Activated CD4-positive, alpha-beta memory T cell treated with anti-CD3 and anti-CD28 coated beads for 36 hours (primary cell): ENCODE measurements at regions not wholly inside any gene's neighbourhood (a gene's known extent, or its start where the extent isn't known, plus 50 kb on each side); places are given as distances from the start of the nearest gene placed in this dataset.

Experiments
- CTCF ChIA-PET: fragments of 350-600 bp; sonication (Branson Sonifier 250); formaldehyde crosslinking; loops from one replicate; lab custom pipeline; 2021; ENCODE audit warnings: antibody characterized with exemption, inconsistent platforms; lab: Charles Lee
- POLR2A ChIA-PET: fragments of 350-600 bp; sonication (Branson Sonifier 250); formaldehyde crosslinking; loops from one replicate; lab custom pipeline; 2021; ENCODE audit warnings: antibody characterized with exemption; lab: Charles Lee
- DNase-seq: peaks from one replicate; pipeline ENCODE4 v3.0.0-alpha.2; 2020
- H3K27ac Mint-ChIP-seq: one replicate; pipeline ENCODE4 v1.8.0; 2021; ENCODE audit warnings: mixed read lengths
- H3K27me3 Mint-ChIP-seq: one replicate; pipeline ENCODE4 v1.8.0; 2021; ENCODE audit warnings: mixed read lengths
- H3K36me3 Mint-ChIP-seq: one replicate; pipeline ENCODE4 v1.8.0; 2021; ENCODE audit warnings: mixed read lengths
- H3K4me1 Mint-ChIP-seq: one replicate; pipeline ENCODE4 v1.8.0; 2021; ENCODE audit warnings: low read depth, mixed read lengths
- H3K4me3 Mint-ChIP-seq: one replicate; pipeline ENCODE4 v1.8.0; 2021; ENCODE audit warnings: mild to moderate bottlenecking, mixed read lengths
- H3K9me3 Mint-ChIP-seq: one replicate; pipeline ENCODE4 v1.8.0; 2021; ENCODE audit warnings: mixed read lengths
- intact Hi-C: fragments of 100-400 bp; cut with micrococcal nuclease; formaldehyde crosslinking; loops from one replicate; pipeline ENCODE4 v1.15.1; 2023

DNA sequence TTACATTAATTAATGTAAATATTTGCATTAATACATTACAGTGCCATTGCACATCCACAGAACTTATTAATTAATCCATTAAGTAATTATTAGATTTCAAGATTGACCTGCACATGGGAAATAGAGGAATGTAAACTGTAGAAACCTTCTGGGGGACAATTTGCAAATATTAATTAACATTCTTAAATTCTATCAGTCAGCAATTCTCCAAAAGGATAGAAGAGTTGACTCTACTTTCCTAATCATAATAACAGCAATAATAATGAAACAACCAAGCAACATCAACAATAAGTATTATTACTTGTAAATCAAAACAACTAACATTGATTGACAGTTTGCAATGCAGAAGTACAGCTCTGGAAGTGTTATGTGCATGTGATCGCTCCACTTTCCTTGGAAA is 281.6 kb upstream of the CRIM1 start:
- DNase-seq, result no peak
- H3K4me1 Mint-ChIP-seq, result no peaks in the 10 kb centered on the region
- ChIA-PET POLR2A (no interaction called here), CTCF (no interaction called here)
- intact Hi-C loops, result no loop called here
- peaks cover under 1% of the 10 kb centered on the region for H3K9me3 Mint-ChIP-seq
- peaks cover 2% of the 10 kb centered on the region for H3K27me3 Mint-ChIP-seq
- H3K27ac Mint-ChIP-seq, result no peak overlapping the region
- no peak overlapping the region for H3K4me3 Mint-ChIP-seq
- no peaks in the 10 kb centered on the region for H3K36me3 Mint-ChIP-seq

DNA sequence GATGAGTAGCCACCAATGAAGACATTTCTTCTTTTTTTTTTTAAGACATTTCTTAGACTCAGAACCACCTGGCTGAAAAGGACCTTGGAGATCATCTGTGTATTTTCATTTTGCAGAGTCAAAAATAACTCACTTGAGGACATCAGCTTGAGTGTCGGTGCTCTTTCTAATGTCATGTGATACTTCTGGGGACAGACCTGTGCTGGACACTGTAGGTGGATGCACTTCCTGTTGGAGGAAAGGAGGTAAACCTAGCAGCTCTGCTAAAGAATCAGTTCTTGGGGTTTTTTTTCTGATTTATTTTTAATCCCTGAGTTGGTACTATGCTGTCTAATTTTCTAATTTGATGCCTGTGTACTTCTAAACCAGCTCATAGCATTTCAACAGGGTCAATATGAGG is 283.9 kb upstream of the CRIM1 start:
- no peak for DNase-seq
- peaks cover 2% of the 10 kb centered on the region for H3K27me3 Mint-ChIP-seq
- POLR2A ChIA-PET, result no interaction called here
- intact Hi-C loops, result no loop called here
- H3K27ac Mint-ChIP-seq, result no peak overlapping the region
- H3K4me3 Mint-ChIP-seq, result no peak overlapping the region
- CTCF ChIA-PET, result no interaction called here
- H3K36me3 Mint-ChIP-seq, result no peaks in the 10 kb centered on the region
- peaks cover 6% of the 10 kb centered on the region for H3K9me3 Mint-ChIP-seq
- H3K4me1 Mint-ChIP-seq, result no peaks in the 10 kb centered on the region

DNA sequence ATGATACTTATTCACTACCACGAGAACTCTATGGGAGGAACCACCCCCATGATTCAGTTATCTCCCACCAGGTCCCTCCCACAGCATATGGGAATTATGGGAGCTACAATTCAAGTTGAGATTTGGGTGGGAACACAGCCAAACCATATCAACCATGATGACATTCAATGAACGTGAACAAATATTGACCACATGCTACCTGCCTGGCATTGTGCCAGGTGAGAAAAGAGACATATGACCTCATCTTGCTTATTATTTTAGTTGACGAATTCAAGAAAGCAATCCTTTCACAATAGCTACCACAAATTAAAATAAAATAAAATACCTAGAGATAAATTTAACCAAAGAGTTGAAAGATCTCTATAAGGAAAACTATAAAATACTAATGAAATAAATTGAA is 286.5 kb upstream of the CRIM1 start:
- intact Hi-C loops, result no loop called here
- DNase-seq, result no peak
- H3K27me3 Mint-ChIP-seq, result no peaks in the 10 kb centered on the region
- H3K27ac Mint-ChIP-seq, result no peak overlapping the region
- H3K4me3 Mint-ChIP-seq, result no peak overlapping the region
- POLR2A ChIA-PET, result no interaction called here
- no peaks in the 10 kb centered on the region for H3K4me1 Mint-ChIP-seq
- H3K36me3 Mint-ChIP-seq, result no peaks in the 10 kb centered on the region
- peaks cover 8% of the 10 kb centered on the region for H3K9me3 Mint-ChIP-seq
- CTCF ChIA-PET, result no interaction called here

- DNase-seq, result no peak
- Mint-ChIP-seq H3K36me3 (no peaks in the 10 kb centered on the region), H3K27me3 (peaks cover 2% of the 10 kb centered on the region), H3K4me3 (no peak overlapping the region), H3K4me1 (no peaks in the 10 kb centered on the region), H3K9me3 (peaks cover 8% of the 10 kb centered on the region), H3K27ac (no peak overlapping the region)
- intact Hi-C loops, result no loop called here
- CTCF ChIA-PET, result no interaction called here
- POLR2A ChIA-PET, result no interaction called here
Observed at GRCh38 chr2:36068086-36068485, 287.5 kb upstream of the CRIM1 start.

DNA sequence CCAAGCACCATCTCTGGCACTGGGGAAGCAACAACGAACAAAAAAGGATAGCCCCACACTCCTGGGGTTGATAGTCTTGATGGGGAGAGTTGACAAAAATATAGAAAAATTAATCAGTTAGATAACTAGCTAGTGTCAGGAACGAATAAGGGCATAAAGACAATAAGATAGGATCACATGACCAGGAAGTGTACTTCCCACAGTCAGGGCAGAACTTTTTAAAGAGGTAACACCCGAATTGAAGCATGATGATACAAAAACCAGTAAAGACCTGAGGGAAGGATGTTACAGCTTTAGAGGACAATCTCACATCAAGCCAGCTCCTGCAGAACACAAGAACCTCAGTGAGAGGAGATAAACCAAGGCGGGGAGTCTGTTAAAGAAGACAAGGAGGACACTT is 295.4 kb upstream of the CRIM1 start:
- H3K27ac Mint-ChIP-seq, result no peak overlapping the region
- intact Hi-C loops, result no loop called here
- DNase-seq, result no peak
- ChIA-PET POLR2A (no interaction called here), CTCF (no interaction called here)
- peaks cover 4% of the 10 kb centered on the region for H3K9me3 Mint-ChIP-seq
- no peaks in the 10 kb centered on the region for H3K36me3 Mint-ChIP-seq
- no peak overlapping the region for H3K4me3 Mint-ChIP-seq
- H3K4me1 Mint-ChIP-seq, result peaks cover 3% of the 10 kb centered on the region
- peaks cover 23% of the 10 kb centered on the region for H3K27me3 Mint-ChIP-seq

GRCh38 chr2:36059691-36060090 is 295.9 kb upstream of the CRIM1 start:
- H3K4me3 Mint-ChIP-seq, result no peak overlapping the region
- CTCF ChIA-PET, result no interaction called here

GRCh38 chr2:36058953-36059352 is 296.6 kb upstream of the CRIM1 start:
- Mint-ChIP-seq H3K9me3 (peaks cover 4% of the 10 kb centered on the region), H3K27ac (no peak overlapping the region), H3K4me1 (peaks cover 3% of the 10 kb centered on the region), H3K36me3 (no peaks in the 10 kb centered on the region), H3K4me3 (no peak overlapping the region), H3K27me3 (peaks cover 23% of the 10 kb centered on the region)
- CTCF ChIA-PET, result no interaction called here
- no peak for DNase-seq
- intact Hi-C loops, result no loop called here
- POLR2A ChIA-PET, result no interaction called here

More at GRCh38 chr2:36059691-36060090, 295.9 kb upstream of the CRIM1 start:
- H3K4me1 Mint-ChIP-seq, result peaks cover 3% of the 10 kb centered on the region
- peaks cover 23% of the 10 kb centered on the region for H3K27me3 Mint-ChIP-seq
- no peak overlapping the region for H3K27ac Mint-ChIP-seq
- H3K36me3 Mint-ChIP-seq, result no peaks in the 10 kb centered on the region
- peaks cover 4% of the 10 kb centered on the region for H3K9me3 Mint-ChIP-seq
- intact Hi-C loops, result no loop called here
- DNase-seq, result no peak
- POLR2A ChIA-PET, result no interaction called here

DNA sequence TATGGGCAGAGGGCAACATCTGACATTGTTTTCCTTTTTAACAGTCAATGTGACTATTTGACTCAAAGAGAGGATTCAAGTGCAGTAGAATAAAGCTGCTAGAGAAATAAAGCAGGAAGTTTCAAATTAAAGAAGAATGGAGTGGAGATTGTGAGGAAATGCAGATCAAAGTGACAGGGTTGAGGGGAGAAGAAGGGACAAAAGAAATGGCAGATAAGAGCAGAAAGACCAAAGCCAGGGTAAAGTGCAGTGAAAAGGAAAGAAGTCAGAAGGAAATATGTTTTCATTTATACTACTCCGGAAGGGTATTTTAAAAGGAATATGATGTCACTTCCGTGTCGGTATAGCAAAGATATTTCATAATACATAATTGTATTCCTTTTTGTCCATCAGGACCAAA is 297.5 kb upstream of the CRIM1 start:
- POLR2A ChIA-PET, result no interaction called here
- DNase-seq, result no peak
- CTCF ChIA-PET, result no interaction called here
- Mint-ChIP-seq H3K4me3 (no peak overlapping the region), H3K36me3 (no peaks in the 10 kb centered on the region), H3K9me3 (peaks cover 4% of the 10 kb centered on the region), H3K27me3 (peaks cover 23% of the 10 kb centered on the region), H3K27ac (no peak overlapping the region), H3K4me1 (peaks cover 3% of the 10 kb centered on the region)
- intact Hi-C loops, result no loop called here

DNA sequence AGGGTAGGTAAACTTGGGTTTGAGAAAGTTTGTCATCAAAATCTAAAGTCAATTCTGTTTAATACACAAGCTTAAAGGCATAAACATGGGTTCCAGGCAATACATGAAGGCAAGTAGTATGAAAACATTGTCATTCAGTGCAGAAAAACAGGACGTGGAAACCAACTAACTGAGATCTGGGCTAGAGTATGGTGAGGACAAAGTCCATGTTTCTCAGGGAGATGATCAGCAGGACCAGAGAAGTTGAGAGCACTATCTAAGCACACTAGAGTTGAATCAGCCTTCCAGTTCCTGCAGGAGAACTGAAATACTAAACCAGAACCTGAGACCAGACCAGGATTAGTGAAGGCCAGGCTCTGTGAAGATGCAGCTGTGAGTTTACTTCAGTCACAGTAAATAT is 302.8 kb upstream of the CRIM1 start:
- Mint-ChIP-seq H3K9me3 (peaks cover 8% of the 10 kb centered on the region), H3K27ac (no peak overlapping the region), H3K4me3 (no peak overlapping the region), H3K4me1 (no peaks in the 10 kb centered on the region), H3K27me3 (peaks cover 6% of the 10 kb centered on the region), H3K36me3 (no peaks in the 10 kb centered on the region)
- ChIA-PET CTCF (interaction anchor here (0.6 kb wide), 1 partner anchor 298 kb away, joined by 3 read pairs; no protein-coding TSS in a partner anchor), POLR2A (no interaction called here)
- DNase-seq, result no peak
- intact Hi-C loops, result no loop called here

DNA sequence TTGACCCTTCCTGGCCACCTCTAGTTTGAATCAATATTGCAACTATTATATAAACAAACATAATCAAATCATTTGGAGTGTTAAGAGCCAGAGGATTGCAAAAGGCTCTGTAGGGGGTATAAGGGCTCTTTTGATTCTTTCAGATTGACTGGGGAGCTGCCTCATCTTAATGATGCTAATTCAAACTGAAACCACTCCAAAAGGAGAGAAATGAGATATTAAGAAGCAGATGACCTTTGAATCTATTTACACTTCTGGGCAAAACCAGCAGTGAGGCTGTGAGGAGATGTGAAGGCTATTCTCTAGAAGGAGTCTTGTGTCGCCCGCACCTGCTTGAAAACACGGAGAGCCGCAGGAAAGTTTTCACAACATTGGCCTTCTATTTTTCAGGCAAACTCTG is 311.2 kb upstream of the CRIM1 start:
- Mint-ChIP-seq H3K4me3 (no peak overlapping the region), H3K27ac (no peak overlapping the region), H3K27me3 (peaks cover 5% of the 10 kb centered on the region), H3K4me1 (no peaks in the 10 kb centered on the region), H3K9me3 (peaks cover 4% of the 10 kb centered on the region), H3K36me3 (no peaks in the 10 kb centered on the region)
- intact Hi-C loops, result no loop called here
- no peak for DNase-seq
- ChIA-PET CTCF (no interaction called here), POLR2A (no interaction called here)

DNA sequence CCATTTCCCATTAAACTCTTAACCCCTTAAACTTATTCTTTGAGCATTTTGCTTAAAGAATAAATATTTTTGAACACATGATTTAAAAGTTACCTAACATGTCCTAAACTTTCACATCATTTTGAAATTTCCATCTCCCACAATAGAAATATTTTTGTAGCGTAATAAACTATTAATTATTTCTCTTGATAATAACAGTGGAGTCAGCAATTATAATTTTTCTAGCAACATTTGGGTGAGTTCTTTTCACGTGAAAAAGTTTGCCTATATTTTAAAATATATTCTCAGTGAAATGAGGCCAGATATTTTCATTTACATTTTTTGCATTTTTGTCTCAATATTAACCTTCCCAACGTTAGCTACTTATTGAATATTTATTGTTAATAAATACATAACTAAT is 320.4 kb upstream of the CRIM1 start:
- no peak for DNase-seq
- no peaks in the 10 kb centered on the region for H3K27me3 Mint-ChIP-seq
- no peak overlapping the region for H3K27ac Mint-ChIP-seq
- ChIA-PET POLR2A (no interaction called here), CTCF (no interaction called here)
- H3K4me1 Mint-ChIP-seq, result no peaks in the 10 kb centered on the region
- intact Hi-C loops, result no loop called here
- no peaks in the 10 kb centered on the region for H3K9me3 Mint-ChIP-seq
- no peaks in the 10 kb centered on the region for H3K36me3 Mint-ChIP-seq
- no peak overlapping the region for H3K4me3 Mint-ChIP-seq

DNA sequence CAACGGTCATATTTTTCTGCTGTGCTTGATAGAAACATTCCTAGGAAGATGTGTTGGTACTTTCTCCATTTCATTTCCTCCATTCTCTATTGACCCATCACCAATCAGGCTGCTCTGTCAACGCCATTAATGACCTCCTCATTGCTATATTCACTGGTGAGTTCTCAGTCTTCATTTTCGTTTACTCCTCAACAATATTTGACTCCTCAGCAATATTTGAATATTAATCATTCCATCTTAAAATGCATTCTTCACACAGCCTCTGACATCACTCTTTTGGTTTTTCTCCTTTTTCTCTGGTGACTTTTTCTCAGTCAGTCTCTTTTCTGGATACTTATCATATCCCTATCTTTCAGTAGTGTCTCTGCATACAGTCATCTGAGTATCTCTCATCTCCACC is 323.5 kb upstream of the CRIM1 start:
- no peaks in the 10 kb centered on the region for H3K36me3 Mint-ChIP-seq
- no peaks in the 10 kb centered on the region for H3K9me3 Mint-ChIP-seq
- no peaks in the 10 kb centered on the region for H3K27me3 Mint-ChIP-seq
- H3K4me3 Mint-ChIP-seq, result no peak overlapping the region
- intact Hi-C loops, result no loop called here
- no peak for DNase-seq
- no peaks in the 10 kb centered on the region for H3K4me1 Mint-ChIP-seq
- H3K27ac Mint-ChIP-seq, result no peak overlapping the region
- POLR2A ChIA-PET, result no interaction called here
- CTCF ChIA-PET, result no interaction called here

DNA sequence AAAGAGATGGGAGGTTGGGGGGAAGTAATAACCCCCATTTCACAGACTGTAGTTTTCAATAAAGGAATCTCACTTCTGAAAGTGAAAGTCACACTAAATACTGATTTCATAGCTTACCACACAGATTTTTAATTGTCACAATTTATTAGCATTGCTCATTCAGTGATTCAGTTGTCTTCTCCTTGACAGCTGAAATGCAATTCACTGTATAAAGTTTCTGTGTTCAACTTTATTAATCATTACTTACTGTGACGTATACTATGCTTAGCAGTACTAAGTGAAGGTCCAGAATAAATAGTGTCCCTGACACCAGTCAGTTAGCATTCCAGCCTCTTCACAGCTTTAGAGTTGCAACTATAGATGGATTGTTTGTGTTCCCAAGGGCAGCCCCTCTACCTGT is 324.1 kb upstream of the CRIM1 start:
- intact Hi-C loops, result no loop called here
- Mint-ChIP-seq H3K36me3 (no peaks in the 10 kb centered on the region), H3K4me3 (no peak overlapping the region), H3K27ac (no peak overlapping the region), H3K27me3 (no peaks in the 10 kb centered on the region), H3K4me1 (no peaks in the 10 kb centered on the region), H3K9me3 (no peaks in the 10 kb centered on the region)
- no peak for DNase-seq
- CTCF ChIA-PET, result no interaction called here
- POLR2A ChIA-PET, result no interaction called here

DNA sequence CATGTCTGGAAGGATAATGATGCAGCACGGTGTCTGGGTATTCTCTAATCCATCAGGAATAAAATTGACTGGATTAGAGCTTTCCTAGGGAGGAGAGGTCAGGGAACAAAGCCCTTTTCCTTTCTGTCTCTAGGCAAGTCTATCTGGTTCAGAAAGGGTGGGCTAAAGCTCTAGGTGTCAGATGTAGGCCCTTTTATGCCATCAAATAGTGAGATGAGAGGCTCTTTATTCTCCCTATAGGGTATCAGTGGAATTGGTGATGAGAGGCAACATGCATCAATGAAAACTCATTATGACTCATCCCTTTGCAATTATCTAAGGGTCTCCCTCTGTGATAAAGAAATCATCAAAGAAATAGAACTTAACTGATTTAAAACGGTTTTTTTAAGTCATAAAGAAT is 328.0 kb upstream of the CRIM1 start:
- H3K4me1 Mint-ChIP-seq, result no peaks in the 10 kb centered on the region
- CTCF ChIA-PET, result no interaction called here
- no peaks in the 10 kb centered on the region for H3K27me3 Mint-ChIP-seq
- no peaks in the 10 kb centered on the region for H3K9me3 Mint-ChIP-seq
- H3K4me3 Mint-ChIP-seq, result no peak overlapping the region
- intact Hi-C loops, result no loop called here
- no peak overlapping the region for H3K27ac Mint-ChIP-seq
- H3K36me3 Mint-ChIP-seq, result no peaks in the 10 kb centered on the region
- POLR2A ChIA-PET, result no interaction called here
- DNase-seq, result no peak
